ENCODE measurements at regions not wholly inside any gene's neighbourhood (a gene's known extent, or its start where the extent isn't known, plus 50 kb on each side); places are given as distances from the start of the nearest gene placed in this dataset.

- Histone ChIP-seq H3K9me3 (ENCODE audit: insufficient read depth, low read length, severe bottlenecking) (no peaks in the 10 kb centered on the region), H3K4me2 (ENCODE audit: insufficient read depth, low read length) (no peak overlapping the region), H3K9ac (ENCODE audit: low read depth, low read length) (no peak overlapping the region), H3K4me3 (ENCODE audit: low read depth in 1 of 2, low read length in 2 of 2) (no peak overlapping the region), H3K4me1 (ENCODE audit: insufficient read depth, low read length) (no peaks in the 10 kb centered on the region), H4K20me1 (ENCODE audit: insufficient read depth, low read length) (no peaks in the 10 kb centered on the region), H2AFZ (ENCODE audit: low read depth, low read length) (no peak overlapping the region), H3K79me2 (ENCODE audit: insufficient read depth, low read length) (no peaks in the 10 kb centered on the region), H3K27ac (ENCODE audit: low read length) (no peak overlapping the region), H3K27me3 (ENCODE audit: insufficient read depth, low read length, poor library complexity) (peaks cover 9% of the 10 kb centered on the region), H3K36me3 (ENCODE audit: insufficient read depth, low read length) (no peaks in the 10 kb centered on the region)
- ATAC-seq (ENCODE audit: insufficient read depth, low read depth) (no peak), DNase-seq (no peak)
- TF ChIP-seq EZH2 (IDR thresholded peaks at IDR 0.05; ENCODE audit: borderline replicate concordance, low read depth, low read length, severe bottlenecking), result no peak
- TF ChIP-seq, protein P1, sequence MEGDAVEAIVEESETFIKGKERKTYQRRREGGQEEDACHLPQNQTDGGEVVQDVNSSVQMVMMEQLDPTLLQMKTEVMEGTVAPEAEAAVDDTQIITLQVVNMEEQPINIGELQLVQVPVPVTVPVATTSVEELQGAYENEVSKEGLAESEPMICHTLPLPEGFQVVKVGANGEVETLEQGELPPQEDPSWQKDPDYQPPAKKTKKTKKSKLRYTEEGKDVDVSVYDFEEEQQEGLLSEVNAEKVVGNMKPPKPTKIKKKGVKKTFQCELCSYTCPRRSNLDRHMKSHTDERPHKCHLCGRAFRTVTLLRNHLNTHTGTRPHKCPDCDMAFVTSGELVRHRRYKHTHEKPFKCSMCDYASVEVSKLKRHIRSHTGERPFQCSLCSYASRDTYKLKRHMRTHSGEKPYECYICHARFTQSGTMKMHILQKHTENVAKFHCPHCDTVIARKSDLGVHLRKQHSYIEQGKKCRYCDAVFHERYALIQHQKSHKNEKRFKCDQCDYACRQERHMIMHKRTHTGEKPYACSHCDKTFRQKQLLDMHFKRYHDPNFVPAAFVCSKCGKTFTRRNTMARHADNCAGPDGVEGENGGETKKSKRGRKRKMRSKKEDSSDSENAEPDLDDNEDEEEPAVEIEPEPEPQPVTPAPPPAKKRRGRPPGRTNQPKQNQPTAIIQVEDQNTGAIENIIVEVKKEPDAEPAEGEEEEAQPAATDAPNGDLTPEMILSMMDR (IDR thresholded peaks at IDR 0.05; ENCODE audit: borderline replicate concordance, extremely low read depth, low read length, poor library complexity, severe bottlenecking), result no peak
These were observed 72.1 kb upstream of the CD82 start for GRCh38 chr11:44493383-44493782.

DNA sequence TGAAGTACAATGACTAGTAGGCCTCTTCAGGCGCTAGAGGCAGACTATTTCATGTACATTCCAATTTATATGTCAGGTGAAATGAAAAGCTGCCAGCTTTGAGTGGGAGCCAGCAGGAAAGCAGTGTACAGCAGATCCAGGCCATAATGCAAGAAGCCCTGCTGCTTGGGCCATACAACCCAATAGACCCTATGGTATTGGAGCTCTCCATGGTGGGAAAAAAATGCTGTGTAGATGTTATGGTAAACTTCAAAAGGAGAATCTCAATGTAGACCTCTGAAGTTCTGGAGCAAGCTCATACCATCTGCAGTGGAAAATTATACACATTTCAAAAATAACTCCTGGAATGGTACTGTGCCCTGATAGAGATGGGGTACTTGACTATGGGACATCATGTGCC is 71.5 kb upstream of the CD82 start:
- H3K4me3 ChIP-seq (ENCODE audit: low read depth in 1 of 2, low read length in 2 of 2), result no peak overlapping the region
- H3K9ac ChIP-seq (ENCODE audit: low read depth, low read length), result no peak overlapping the region
- TF ChIP-seq, protein P1 (IDR thresholded peaks at IDR 0.05; ENCODE audit: borderline replicate concordance, extremely low read depth, low read length, poor library complexity, severe bottlenecking), result no peak
- TF ChIP-seq EZH2 (IDR thresholded peaks at IDR 0.05; ENCODE audit: borderline replicate concordance, low read depth, low read length, severe bottlenecking), result no peak
- no peak for DNase-seq
- H3K4me2 ChIP-seq (ENCODE audit: insufficient read depth, low read length), result no peak overlapping the region
- no peaks in the 10 kb centered on the region for H3K4me1 ChIP-seq (ENCODE audit: insufficient read depth, low read length)
- H3K36me3 ChIP-seq (ENCODE audit: insufficient read depth, low read length), result no peaks in the 10 kb centered on the region
- H4K20me1 ChIP-seq (ENCODE audit: insufficient read depth, low read length), result no peaks in the 10 kb centered on the region
- H3K27ac ChIP-seq (ENCODE audit: low read length), result no peak overlapping the region
- no peak overlapping the region for H2AFZ ChIP-seq (ENCODE audit: low read depth, low read length)
- peaks cover 9% of the 10 kb centered on the region for H3K27me3 ChIP-seq (ENCODE audit: insufficient read depth, low read length, poor library complexity)
- no peaks in the 10 kb centered on the region for H3K9me3 ChIP-seq (ENCODE audit: insufficient read depth, low read length, severe bottlenecking)
- no peaks in the 10 kb centered on the region for H3K79me2 ChIP-seq (ENCODE audit: insufficient read depth, low read length)
- ATAC-seq (ENCODE audit: insufficient read depth, low read depth), result no peak

GRCh38 chr11:44494785-44495184 is 70.7 kb upstream of the CD82 start:
- H3K36me3 ChIP-seq (ENCODE audit: insufficient read depth, low read length), result no peaks in the 10 kb centered on the region

More at GRCh38 chr11:44494785-44495184, 70.7 kb upstream of the CD82 start:
- no peak overlapping the region for H3K4me3 ChIP-seq (ENCODE audit: low read depth in 1 of 2, low read length in 2 of 2)
- H3K9ac ChIP-seq (ENCODE audit: low read depth, low read length), result no peak overlapping the region
- H2AFZ ChIP-seq (ENCODE audit: low read depth, low read length), result no peak overlapping the region
- no peak overlapping the region for H3K27ac ChIP-seq (ENCODE audit: low read length)
- no peaks in the 10 kb centered on the region for H3K4me1 ChIP-seq (ENCODE audit: insufficient read depth, low read length)
- no peaks in the 10 kb centered on the region for H3K9me3 ChIP-seq (ENCODE audit: insufficient read depth, low read length, severe bottlenecking)
- ATAC-seq (ENCODE audit: insufficient read depth, low read depth), result no peak
- TF ChIP-seq, protein P1 (IDR thresholded peaks at IDR 0.05; ENCODE audit: borderline replicate concordance, extremely low read depth, low read length, poor library complexity, severe bottlenecking), result no peak
- TF ChIP-seq EZH2 (IDR thresholded peaks at IDR 0.05; ENCODE audit: borderline replicate concordance, low read depth, low read length, severe bottlenecking), result no peak
- peaks cover 9% of the 10 kb centered on the region for H3K27me3 ChIP-seq (ENCODE audit: insufficient read depth, low read length, poor library complexity)
- no peaks in the 10 kb centered on the region for H4K20me1 ChIP-seq (ENCODE audit: insufficient read depth, low read length)
- H3K4me2 ChIP-seq (ENCODE audit: insufficient read depth, low read length), result no peak overlapping the region
- DNase-seq, result no peak
- H3K79me2 ChIP-seq (ENCODE audit: insufficient read depth, low read length), result no peaks in the 10 kb centered on the region
